Body of pancreas (tissue), 4 donors: ENCODE measurements at regions not wholly inside any gene's neighbourhood (a gene's known extent, or its start where the extent isn't known, plus 50 kb on each side); places are given as distances from the start of the nearest gene placed in this dataset.

Experiments used
- POLR2A ChIP-seq, 3 donors: fragments of 450-650 bp; IDR thresholded peaks; one replicate each; pipeline ENCODE4 v1.6.1; 2016; ENCODE audit warnings: antibody characterized with exemption in 3 of 3, mild to moderate bottlenecking in 2 of 3
- TF ChIP-seq, protein P1 (sequence below), 7 experiments: fragments of 450-650 bp in 4 of 7; fragments of 200-600 bp in 3 of 7; sonication (generic) in 3 of 7; IDR thresholded peaks; one replicate each; pipeline ENCODE4 v1.5.1; 2016 to 2019; ENCODE audit warnings: antibody characterized with exemption in 7 of 7

DNA sequence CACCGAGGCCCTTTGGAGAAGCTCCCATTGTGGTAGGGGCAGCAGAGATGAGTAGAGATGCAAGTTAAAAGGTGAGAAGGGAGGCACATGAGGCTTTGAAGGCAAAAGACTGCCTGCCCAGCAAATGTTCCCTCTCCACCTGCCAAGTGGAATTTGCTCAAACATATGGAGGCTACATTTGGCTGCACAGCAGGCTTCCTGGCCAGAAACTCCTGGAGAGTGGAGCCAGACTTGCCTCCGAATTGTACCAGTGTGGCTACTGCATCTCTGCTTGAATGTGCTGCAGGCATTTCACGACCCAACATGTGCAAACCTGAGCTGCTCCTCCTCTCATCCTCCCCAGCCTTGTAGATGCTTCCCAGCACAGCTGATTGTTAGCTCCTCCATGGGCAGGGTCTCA lies 229.2 kb downstream of the ZNF621 start:
- TF ChIP-seq, protein P1, sequence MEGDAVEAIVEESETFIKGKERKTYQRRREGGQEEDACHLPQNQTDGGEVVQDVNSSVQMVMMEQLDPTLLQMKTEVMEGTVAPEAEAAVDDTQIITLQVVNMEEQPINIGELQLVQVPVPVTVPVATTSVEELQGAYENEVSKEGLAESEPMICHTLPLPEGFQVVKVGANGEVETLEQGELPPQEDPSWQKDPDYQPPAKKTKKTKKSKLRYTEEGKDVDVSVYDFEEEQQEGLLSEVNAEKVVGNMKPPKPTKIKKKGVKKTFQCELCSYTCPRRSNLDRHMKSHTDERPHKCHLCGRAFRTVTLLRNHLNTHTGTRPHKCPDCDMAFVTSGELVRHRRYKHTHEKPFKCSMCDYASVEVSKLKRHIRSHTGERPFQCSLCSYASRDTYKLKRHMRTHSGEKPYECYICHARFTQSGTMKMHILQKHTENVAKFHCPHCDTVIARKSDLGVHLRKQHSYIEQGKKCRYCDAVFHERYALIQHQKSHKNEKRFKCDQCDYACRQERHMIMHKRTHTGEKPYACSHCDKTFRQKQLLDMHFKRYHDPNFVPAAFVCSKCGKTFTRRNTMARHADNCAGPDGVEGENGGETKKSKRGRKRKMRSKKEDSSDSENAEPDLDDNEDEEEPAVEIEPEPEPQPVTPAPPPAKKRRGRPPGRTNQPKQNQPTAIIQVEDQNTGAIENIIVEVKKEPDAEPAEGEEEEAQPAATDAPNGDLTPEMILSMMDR (IDR thresholded peaks at IDR 0.05) = no peak
- TF ChIP-seq POLR2A (IDR thresholded peaks at IDR 0.05) = no peak
